ENCODE measurements at regions not wholly inside any gene's neighbourhood (a gene's known extent, or its start where the extent isn't known, plus 50 kb on each side); places are given as distances from the start of the nearest gene placed in this dataset.

DNA sequence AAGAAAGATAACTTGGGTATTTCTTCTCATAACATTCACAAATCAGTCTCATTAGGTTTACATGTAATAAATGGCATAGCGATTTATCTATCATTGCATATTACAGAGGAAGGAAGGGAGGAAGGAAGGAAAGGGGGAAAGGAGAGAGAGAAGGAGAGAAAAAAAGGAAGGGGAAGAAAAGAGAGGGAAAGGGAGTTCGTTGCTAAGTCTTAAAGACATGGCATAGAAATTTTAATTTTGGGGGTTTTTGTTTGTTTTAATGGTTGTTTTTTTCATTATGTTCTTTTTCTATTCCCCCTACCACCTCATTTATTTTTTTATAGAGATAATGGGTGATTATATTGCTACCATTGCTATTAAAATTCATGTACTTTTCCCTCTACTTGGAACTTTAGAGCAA, 604.3 kb downstream of the IPMK start:
- ChIA-PET CTCF (no interaction called here), POLR2A (no interaction called here), SMC1A (ENCODE audit: uncharacterized antibody, unreplicated experiment) (no interaction called here), RAD21 (ENCODE audit: unreplicated experiment) (no interaction called here)
- no peak overlapping the region for H2AFZ ChIP-seq (ENCODE audit: control insufficient read depth, low read depth, low read length)
- no peaks in the 10 kb centered on the region for H4K20me1 ChIP-seq (ENCODE audit: control insufficient read depth, insufficient read depth)
- in situ Hi-C loops (cut with MboI) (no loop called here), intact Hi-C loops (cut with micrococcal nuclease; ENCODE audit: unreplicated experiment) (no loop called here)
- H3K9me3 ChIP-seq (replicated peaks; ENCODE audit: control insufficient read depth, insufficient read depth, low read length): no peaks in the 10 kb centered on the region
- FAIRE-seq: no peak
- 14% methylated on average over 2 of the region's 2 CpGs for WGBS (ENCODE audit: insufficient coverage, insufficient replicate concordance, low lambda C conversion rate, missing lambda C conversion rate)
- TF ChIP-seq, protein P1, sequence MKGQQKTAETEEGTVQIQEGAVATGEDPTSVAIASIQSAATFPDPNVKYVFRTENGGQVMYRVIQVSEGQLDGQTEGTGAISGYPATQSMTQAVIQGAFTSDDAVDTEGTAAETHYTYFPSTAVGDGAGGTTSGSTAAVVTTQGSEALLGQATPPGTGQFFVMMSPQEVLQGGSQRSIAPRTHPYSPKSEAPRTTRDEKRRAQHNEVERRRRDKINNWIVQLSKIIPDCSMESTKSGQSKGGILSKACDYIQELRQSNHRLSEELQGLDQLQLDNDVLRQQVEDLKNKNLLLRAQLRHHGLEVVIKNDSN (IDR thresholded peaks at IDR 0.05; ENCODE audit: borderline replicate concordance, extremely low read length, insufficient read depth, low read depth, low read length): no peak
- TF ChIP-seq SMAD5 (IDR thresholded peaks at IDR 0.05; ENCODE audit: low read depth) (no peak), EZH2 (IDR thresholded peaks at IDR 0.05; ENCODE audit: borderline replicate concordance, control insufficient read depth, low read depth, low read length) (no peak), MEF2B (IDR thresholded peaks at IDR 0.05; ENCODE audit: partially characterized antibody, poor library complexity, severe bottlenecking) (no peak), ASH2L (IDR thresholded peaks at IDR 0.05; ENCODE audit: borderline replicate concordance, low read depth) (no peak), CREB1 (IDR thresholded peaks at IDR 0.05; ENCODE audit: low read depth) (no peak), NRF1 (conservative IDR thresholded peaks at IDR 0.05; ENCODE audit: low read depth, low read length) (no peak)
- TF ChIP-seq, protein P2, sequence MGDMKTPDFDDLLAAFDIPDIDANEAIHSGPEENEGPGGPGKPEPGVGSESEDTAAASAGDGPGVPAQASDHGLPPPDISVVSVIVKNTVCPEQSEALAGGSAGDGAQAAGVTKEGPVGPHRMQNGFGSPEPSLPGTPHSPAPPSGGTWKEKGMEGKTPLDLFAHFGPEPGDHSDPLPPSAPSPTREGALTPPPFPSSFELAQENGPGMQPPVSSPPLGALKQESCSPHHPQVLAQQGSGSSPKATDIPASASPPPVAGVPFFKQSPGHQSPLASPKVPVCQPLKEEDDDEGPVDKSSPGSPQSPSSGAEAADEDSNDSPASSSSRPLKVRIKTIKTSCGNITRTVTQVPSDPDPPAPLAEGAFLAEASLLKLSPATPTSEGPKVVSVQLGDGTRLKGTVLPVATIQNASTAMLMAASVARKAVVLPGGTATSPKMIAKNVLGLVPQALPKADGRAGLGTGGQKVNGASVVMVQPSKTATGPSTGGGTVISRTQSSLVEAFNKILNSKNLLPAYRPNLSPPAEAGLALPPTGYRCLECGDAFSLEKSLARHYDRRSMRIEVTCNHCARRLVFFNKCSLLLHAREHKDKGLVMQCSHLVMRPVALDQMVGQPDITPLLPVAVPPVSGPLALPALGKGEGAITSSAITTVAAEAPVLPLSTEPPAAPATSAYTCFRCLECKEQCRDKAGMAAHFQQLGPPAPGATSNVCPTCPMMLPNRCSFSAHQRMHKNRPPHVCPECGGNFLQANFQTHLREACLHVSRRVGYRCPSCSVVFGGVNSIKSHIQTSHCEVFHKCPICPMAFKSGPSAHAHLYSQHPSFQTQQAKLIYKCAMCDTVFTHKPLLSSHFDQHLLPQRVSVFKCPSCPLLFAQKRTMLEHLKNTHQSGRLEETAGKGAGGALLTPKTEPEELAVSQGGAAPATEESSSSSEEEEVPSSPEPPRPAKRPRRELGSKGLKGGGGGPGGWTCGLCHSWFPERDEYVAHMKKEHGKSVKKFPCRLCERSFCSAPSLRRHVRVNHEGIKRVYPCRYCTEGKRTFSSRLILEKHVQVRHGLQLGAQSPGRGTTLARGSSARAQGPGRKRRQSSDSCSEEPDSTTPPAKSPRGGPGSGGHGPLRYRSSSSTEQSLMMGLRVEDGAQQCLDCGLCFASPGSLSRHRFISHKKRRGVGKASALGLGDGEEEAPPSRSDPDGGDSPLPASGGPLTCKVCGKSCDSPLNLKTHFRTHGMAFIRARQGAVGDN (IDR thresholded peaks at IDR 0.05): no peak
- H3K79me2 ChIP-seq (ENCODE audit: control insufficient read depth, insufficient read depth, low read length): no peaks in the 10 kb centered on the region
- no peak overlapping the region for H3K4me3 ChIP-seq
- no peaks in the 10 kb centered on the region for H3K4me1 ChIP-seq (ENCODE audit: control insufficient read depth, insufficient read depth, low read length)
- no peak for DNase-seq (ENCODE audit: low read depth, low spot score)
- H3K9ac ChIP-seq (ENCODE audit: control insufficient read depth, insufficient read depth, low read length): no peak overlapping the region
- no peak overlapping the region for H3K27ac ChIP-seq (ENCODE audit: control insufficient read depth, insufficient read depth)
- no TSS peak for BruUV-seq (replicated peaks)
- no peaks in the 10 kb centered on the region for H3K27me3 ChIP-seq (replicated peaks in 1 of 2; ENCODE audit: control insufficient read depth in 2 of 2, insufficient read depth in 2 of 2, low read length in 1 of 2)
- no peak for ATAC-seq
- no peaks in the 10 kb centered on the region for H3K36me3 ChIP-seq (ENCODE audit: control insufficient read depth in 2 of 2, insufficient read depth in 2 of 2, low read length in 1 of 2)
- no peak overlapping the region for H3K4me2 ChIP-seq (ENCODE audit: control insufficient read depth, insufficient read depth)

All from GM12878 (cell line).